Neural crest cell (in vitro differentiated cells): ENCODE measurements at regions not wholly inside any gene's neighbourhood (a gene's known extent, or its start where the extent isn't known, plus 50 kb on each side); places are given as distances from the start of the nearest gene placed in this dataset.
"Not testable (repeated sequence)": the region's sequence is repeated elsewhere in the genome, so short reads cannot be mapped to it uniquely, and the experiment has no call there.

Experiments used
- DNase-seq: peaks from one replicate; pipeline ENCODE4 v3.0.0; 2021; ENCODE audit warnings: low read depth, mixed read lengths, low spot score
- H3K27ac Mint-ChIP-seq: one replicate; pipeline ENCODE4 v1.8.0; 2021; ENCODE audit warnings: mild to moderate bottlenecking, mixed read lengths; ENCODE audit not compliant: unreplicated experiment
- H3K27me3 Mint-ChIP-seq: 2 replicates; pipeline ENCODE4 v1.8.0; 2021; ENCODE audit warnings: low read depth, mild to moderate bottlenecking, mixed read lengths
- H3K36me3 Mint-ChIP-seq: 2 replicates; pipeline ENCODE4 v1.8.0; 2021; ENCODE audit warnings: low read depth, mild to moderate bottlenecking, mixed read lengths
- H3K4me1 Mint-ChIP-seq: 2 replicates; pipeline ENCODE4 v1.8.0; 2021; ENCODE audit warnings: mixed read lengths
- H3K4me3 Mint-ChIP-seq: one replicate; pipeline ENCODE4 v1.8.0; 2021; ENCODE audit warnings: mild to moderate bottlenecking, mixed read lengths
- H3K9me3 Mint-ChIP-seq: 2 replicates; pipeline ENCODE4 v1.8.0; 2021; ENCODE audit warnings: mixed read lengths
- TF ChIP-seq, protein P1 (sequence below): fragments of 200-600 bp; sonication (generic); conservative IDR thresholded peaks from 2 replicates; pipeline ENCODE4 v1.5.0; 2021; ENCODE audit warnings: antibody characterized with exemption, mild to moderate bottlenecking

DNA sequence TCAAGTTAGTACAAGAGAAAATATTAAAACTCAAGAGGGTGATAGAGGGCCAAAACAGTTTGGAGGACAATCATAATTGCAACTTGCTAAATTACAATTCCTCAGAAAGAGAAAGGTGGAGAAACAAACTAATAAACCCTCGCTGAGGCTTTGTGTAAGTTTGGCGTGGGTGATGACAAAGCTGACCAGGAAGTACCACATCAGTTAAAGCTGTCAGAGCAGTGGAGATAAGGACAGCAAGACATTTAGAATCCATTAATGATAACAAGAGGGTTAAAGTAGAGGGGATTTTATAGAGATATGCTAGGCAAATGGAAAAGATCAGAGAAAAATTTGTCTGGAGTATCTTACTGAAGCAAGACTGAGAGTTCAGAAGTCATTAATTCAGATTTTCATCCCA lies 334.4 kb downstream of the TFAP2B start:
- no peaks in the 10 kb centered on the region for H3K27me3 Mint-ChIP-seq
- no peak for DNase-seq
- H3K27ac Mint-ChIP-seq, result no peak overlapping the region
- H3K4me1 Mint-ChIP-seq, result peaks cover 9% of the 10 kb centered on the region
- TF ChIP-seq, protein P1, sequence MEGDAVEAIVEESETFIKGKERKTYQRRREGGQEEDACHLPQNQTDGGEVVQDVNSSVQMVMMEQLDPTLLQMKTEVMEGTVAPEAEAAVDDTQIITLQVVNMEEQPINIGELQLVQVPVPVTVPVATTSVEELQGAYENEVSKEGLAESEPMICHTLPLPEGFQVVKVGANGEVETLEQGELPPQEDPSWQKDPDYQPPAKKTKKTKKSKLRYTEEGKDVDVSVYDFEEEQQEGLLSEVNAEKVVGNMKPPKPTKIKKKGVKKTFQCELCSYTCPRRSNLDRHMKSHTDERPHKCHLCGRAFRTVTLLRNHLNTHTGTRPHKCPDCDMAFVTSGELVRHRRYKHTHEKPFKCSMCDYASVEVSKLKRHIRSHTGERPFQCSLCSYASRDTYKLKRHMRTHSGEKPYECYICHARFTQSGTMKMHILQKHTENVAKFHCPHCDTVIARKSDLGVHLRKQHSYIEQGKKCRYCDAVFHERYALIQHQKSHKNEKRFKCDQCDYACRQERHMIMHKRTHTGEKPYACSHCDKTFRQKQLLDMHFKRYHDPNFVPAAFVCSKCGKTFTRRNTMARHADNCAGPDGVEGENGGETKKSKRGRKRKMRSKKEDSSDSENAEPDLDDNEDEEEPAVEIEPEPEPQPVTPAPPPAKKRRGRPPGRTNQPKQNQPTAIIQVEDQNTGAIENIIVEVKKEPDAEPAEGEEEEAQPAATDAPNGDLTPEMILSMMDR, result no peak
- peaks cover 8% of the 10 kb centered on the region for H3K9me3 Mint-ChIP-seq
- H3K36me3 Mint-ChIP-seq, result no peaks in the 10 kb centered on the region
- no peak overlapping the region for H3K4me3 Mint-ChIP-seq

DNA sequence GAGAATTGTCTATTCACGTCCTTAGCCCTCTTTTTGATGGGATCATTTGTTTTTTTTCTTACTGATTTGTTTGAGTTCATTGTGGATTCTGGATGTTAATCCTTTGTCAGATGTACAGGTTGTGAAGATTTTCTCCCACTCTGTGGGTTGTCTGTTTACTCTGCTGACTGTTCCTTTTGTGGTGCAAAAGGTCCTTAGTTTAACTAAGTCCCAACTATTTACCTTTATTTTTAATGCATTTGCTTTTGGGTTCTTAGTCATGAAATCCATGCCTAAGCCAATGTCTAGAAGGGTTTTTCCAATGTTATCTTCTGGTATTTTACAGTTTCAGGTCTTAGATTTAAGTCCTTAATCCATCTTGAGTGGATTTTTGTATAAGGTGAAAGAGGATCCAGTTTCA lies 336.3 kb downstream of the TFAP2B start:
- not testable (repeated sequence) for H3K27me3 Mint-ChIP-seq, H3K4me1 Mint-ChIP-seq, H3K27ac Mint-ChIP-seq, H3K4me3 Mint-ChIP-seq, H3K36me3 Mint-ChIP-seq, DNase-seq
- H3K9me3 Mint-ChIP-seq, result peaks cover 15% of the 10 kb centered on the region

DNA sequence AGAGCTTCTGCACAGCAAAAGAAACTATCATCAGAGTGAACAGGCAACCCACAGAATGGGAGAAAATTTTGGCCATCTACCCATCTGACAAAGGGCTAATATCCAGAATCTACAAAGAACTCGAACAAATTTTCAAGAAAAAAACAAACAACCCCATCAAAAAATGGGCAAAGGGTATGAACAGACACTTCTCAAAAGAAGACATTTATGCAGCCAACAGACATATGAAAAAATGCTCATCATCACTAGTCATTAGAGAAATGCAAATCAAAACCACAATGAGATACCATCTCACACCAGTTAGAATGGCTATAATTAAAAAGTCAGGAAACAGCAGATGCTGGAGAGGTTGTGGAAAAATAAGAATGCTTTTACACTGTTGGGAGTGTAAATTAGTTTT lies 340.6 kb downstream of the TFAP2B start:
- H3K27me3 Mint-ChIP-seq, H3K36me3 Mint-ChIP-seq: not testable (repeated sequence)

GRCh38 chr6:51161752-51162151 lies 343.1 kb downstream of the TFAP2B start:
- H3K36me3 Mint-ChIP-seq, result peaks cover 5% of the 10 kb centered on the region
- TF ChIP-seq, protein P1, result no peak
- H3K27ac Mint-ChIP-seq, result no peak overlapping the region
- DNase-seq, result no peak
- H3K4me1 Mint-ChIP-seq, result no peaks in the 10 kb centered on the region
- H3K9me3 Mint-ChIP-seq, result peaks cover 13% of the 10 kb centered on the region
- no peak overlapping the region for H3K4me3 Mint-ChIP-seq
- H3K27me3 Mint-ChIP-seq, result no peaks in the 10 kb centered on the region

More for the DNA sequence above, 340.6 kb downstream of the TFAP2B start:
- H3K9me3 Mint-ChIP-seq, result peaks cover 16% of the 10 kb centered on the region
- H3K27ac Mint-ChIP-seq, H3K4me3 Mint-ChIP-seq, H3K4me1 Mint-ChIP-seq, DNase-seq: not testable (repeated sequence)

DNA sequence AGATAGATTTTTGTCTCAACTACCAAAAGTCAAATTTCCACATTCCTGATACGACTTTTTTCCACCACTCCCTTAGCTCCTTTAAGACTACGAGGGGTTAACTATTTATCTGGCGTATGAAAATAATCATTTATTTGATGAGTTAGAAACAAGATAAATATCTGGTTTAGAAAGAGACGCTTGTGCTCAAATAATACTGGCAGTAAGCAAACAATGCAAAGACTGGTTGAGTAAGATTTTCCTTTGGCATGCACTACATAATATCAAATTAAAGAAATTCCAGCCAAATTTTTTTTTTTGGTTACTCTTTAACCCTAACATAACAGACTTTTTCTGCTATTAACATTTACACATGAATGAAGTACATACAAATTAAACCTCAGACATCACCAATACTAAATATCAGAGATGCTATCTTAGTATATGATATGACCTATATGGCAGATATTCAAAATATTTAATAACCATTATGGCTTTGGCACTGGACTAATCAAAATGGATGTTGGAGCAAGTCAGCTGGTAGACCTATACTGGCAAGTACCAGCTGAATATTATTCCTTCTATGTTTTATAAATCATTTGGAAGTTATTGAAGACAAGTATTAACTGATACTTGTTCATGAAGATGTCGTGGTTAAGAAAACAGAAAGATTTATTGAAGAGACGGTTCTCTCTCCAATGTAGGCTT lies 345.3 kb downstream of the TFAP2B start:
- TF ChIP-seq, protein P1, result no peak
- H3K4me3 Mint-ChIP-seq, result no peak overlapping the region
- H3K36me3 Mint-ChIP-seq, result peaks cover 3% of the 10 kb centered on the region
- H3K9me3 Mint-ChIP-seq, result peaks cover 10% of the 10 kb centered on the region
- no peaks in the 10 kb centered on the region for H3K4me1 Mint-ChIP-seq
- no peak for DNase-seq
- H3K27ac Mint-ChIP-seq, result no peak overlapping the region
- H3K27me3 Mint-ChIP-seq, result no peaks in the 10 kb centered on the region

DNA sequence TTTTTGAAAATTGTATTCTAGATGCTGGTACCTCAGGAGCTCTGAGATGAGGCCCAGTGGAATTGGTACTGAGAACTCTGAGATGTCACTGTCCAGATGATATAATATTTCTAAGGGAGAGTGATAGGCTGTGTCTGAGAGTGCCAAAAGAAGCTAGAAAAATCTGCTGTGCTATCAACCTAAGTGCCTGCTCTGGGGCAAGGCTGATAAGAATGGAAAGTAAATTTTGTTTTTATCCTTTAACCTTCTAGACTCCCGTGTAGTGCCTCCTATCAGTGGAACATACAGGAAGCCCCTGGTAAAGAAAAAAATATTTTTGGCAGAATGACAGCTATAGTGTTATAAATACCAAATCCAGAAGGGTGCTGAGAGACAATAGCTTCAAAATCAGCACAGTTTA lies 348.2 kb downstream of the TFAP2B start:
- Mint-ChIP-seq H3K4me1 (no peaks in the 10 kb centered on the region), H3K27me3 (no peaks in the 10 kb centered on the region), H3K9me3 (peaks cover 6% of the 10 kb centered on the region), H3K36me3 (peaks cover 3% of the 10 kb centered on the region), H3K27ac (no peak overlapping the region), H3K4me3 (no peak overlapping the region)
- no peak for DNase-seq
- TF ChIP-seq, protein P1, result no peak
